Erythroblast (primary cell): ENCODE measurements at regions not wholly inside any gene's neighbourhood (a gene's known extent, or its start where the extent isn't known, plus 50 kb on each side); places are given as distances from the start of the nearest gene placed in this dataset.

Source experiments
- GATA1 ChIP-seq: IDR thresholded peaks from 2 replicates; pipeline ENCODE4 v1.6.1; 2011; ENCODE audit warnings: low read depth, mild to moderate bottlenecking, control low read depth, low read length, moderate library complexity
- POLR2A ChIP-seq: IDR thresholded peaks from 2 replicates; pipeline ENCODE4 v1.6.1; 2011; ENCODE audit warnings: mild to moderate bottlenecking, low read length

GRCh38 chr4:131084997-131085396, 1989.0 kb downstream of the C4orf33 start:
- no peak for TF ChIP-seq POLR2A
- TF ChIP-seq GATA1: no peak
